ENCODE measurements at regions not wholly inside any gene's neighbourhood (a gene's known extent, or its start where the extent isn't known, plus 50 kb on each side); places are given as distances from the start of the nearest gene placed in this dataset.

GRCh38 chr5:68426586-68426985, 211.0 kb downstream of the PIK3R1 start:
- TF ChIP-seq, protein P1, sequence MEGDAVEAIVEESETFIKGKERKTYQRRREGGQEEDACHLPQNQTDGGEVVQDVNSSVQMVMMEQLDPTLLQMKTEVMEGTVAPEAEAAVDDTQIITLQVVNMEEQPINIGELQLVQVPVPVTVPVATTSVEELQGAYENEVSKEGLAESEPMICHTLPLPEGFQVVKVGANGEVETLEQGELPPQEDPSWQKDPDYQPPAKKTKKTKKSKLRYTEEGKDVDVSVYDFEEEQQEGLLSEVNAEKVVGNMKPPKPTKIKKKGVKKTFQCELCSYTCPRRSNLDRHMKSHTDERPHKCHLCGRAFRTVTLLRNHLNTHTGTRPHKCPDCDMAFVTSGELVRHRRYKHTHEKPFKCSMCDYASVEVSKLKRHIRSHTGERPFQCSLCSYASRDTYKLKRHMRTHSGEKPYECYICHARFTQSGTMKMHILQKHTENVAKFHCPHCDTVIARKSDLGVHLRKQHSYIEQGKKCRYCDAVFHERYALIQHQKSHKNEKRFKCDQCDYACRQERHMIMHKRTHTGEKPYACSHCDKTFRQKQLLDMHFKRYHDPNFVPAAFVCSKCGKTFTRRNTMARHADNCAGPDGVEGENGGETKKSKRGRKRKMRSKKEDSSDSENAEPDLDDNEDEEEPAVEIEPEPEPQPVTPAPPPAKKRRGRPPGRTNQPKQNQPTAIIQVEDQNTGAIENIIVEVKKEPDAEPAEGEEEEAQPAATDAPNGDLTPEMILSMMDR (IDR thresholded peaks at IDR 0.05), result no peak
- TF ChIP-seq EZH2 (IDR thresholded peaks at IDR 0.05; ENCODE audit: borderline replicate concordance, insufficient read depth, low read depth, low read length, poor library complexity, severe bottlenecking), result no peak
